GM19372 (cell line): ENCODE measurements at regions not wholly inside any gene's neighbourhood (a gene's known extent, or its start where the extent isn't known, plus 50 kb on each side); places are given as distances from the start of the nearest gene placed in this dataset.
"Not testable (repeated sequence)": the region's sequence is repeated elsewhere in the genome, so short reads cannot be mapped to it uniquely, and the experiment has no call there.

Source experiments
- ATAC-seq: cut with Tn5 transposase; IDR thresholded peaks from one replicate; pipeline ENCODE4 v1.9.1; 2021; ENCODE audit warnings: mild to moderate bottlenecking, low read depth, moderate library complexity; ENCODE audit not compliant: unreplicated experiment

- no peak for ATAC-seq
Measured at GRCh38 chr16:79969458-79969857, 368.9 kb upstream of the MAF start.

GRCh38 chr16:79966226-79966625 is 365.7 kb upstream of the MAF start:
- ATAC-seq: no peak

GRCh38 chr16:79965718-79966117 is 365.2 kb upstream of the MAF start:
- ATAC-seq: no peak

GRCh38 chr16:79964104-79964503 is 363.6 kb upstream of the MAF start:
- ATAC-seq: no peak

- no peak for ATAC-seq
Measured at GRCh38 chr16:79962962-79963361, 362.4 kb upstream of the MAF start.

GRCh38 chr16:79959226-79959625 is 358.7 kb upstream of the MAF start:
- no peak for ATAC-seq

GRCh38 chr16:79954921-79955705 is 354.6 kb upstream of the MAF start:
- ATAC-seq: no peak

GRCh38 chr16:79950932-79951719 is 350.6 kb upstream of the MAF start:
- no peak for ATAC-seq

- no peak for ATAC-seq
Measured at GRCh38 chr16:79949417-79949816, 348.9 kb upstream of the MAF start.

- no peak for ATAC-seq
Measured at GRCh38 chr16:79947771-79948170, 347.2 kb upstream of the MAF start.

- ATAC-seq: no peak
Measured at GRCh38 chr16:79946252-79946651, 345.7 kb upstream of the MAF start.

GRCh38 chr16:79943736-79944135 is 343.2 kb upstream of the MAF start:
- no peak for ATAC-seq

GRCh38 chr16:79938575-79938974 is 338.0 kb upstream of the MAF start:
- ATAC-seq: no peak

GRCh38 chr16:79937671-79938070 is 337.1 kb upstream of the MAF start:
- not testable (repeated sequence) for ATAC-seq

GRCh38 chr16:79933603-79934002 is 333.1 kb upstream of the MAF start:
- ATAC-seq: no peak

- ATAC-seq: no peak
Measured at GRCh38 chr16:79932572-79932971, 332.0 kb upstream of the MAF start.

GRCh38 chr16:79931721-79932120 is 331.2 kb upstream of the MAF start:
- no peak for ATAC-seq

- ATAC-seq: no peak
Measured at GRCh38 chr16:79929260-79929965, 328.9 kb upstream of the MAF start.

GRCh38 chr16:79928142-79928873 is 327.8 kb upstream of the MAF start:
- ATAC-seq: no peak

GRCh38 chr16:79926451-79927205 is 326.1 kb upstream of the MAF start:
- ATAC-seq: no peak
